ENCODE measurements at regions not wholly inside any gene's neighbourhood (a gene's known extent, or its start where the extent isn't known, plus 50 kb on each side); places are given as distances from the start of the nearest gene placed in this dataset.
A peak's percentile ranks its signal among the peaks of the same experiment; 100 is the strongest.

DNA sequence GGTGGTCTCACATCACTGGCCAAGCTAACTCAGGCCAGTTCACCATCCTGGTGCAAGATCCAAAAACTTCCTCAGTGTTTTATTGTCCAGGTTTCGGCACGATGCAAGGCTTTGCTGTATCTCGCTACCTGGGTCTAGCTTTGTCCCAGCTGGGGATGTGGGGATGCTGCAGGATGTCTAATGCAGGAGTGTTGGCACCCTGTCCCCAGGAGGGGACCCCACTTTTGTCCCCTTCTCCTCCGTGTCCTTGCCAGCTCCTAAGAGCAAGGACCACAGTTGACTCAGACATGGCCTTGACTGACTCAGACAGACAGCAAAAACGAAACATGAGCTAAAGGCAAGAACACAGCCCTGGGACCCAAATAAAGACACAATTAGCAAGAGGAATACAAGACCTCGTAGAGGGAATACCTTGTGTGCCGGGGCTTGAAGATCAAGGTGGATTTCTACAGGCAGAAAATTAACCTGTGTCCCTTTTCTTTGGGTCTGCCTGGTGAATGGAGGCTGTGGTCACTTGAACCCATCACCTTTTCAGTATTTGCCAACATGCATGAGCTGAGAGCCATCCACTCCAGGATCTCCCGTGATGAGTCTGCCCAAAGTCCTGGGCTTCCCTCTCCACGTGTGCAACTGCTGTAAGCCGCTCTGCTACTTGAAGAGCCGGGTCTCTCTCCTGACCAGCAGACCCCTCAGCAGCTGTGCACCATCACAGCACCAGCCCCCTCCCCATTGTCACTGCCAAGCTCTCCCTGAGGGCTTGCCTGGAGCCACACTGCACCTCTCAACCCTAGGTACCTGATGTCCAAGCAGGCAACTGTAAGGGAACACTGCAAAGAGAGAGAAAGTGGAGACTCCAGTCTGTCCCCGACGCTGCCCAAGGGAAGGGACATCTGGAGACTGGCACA is 149.5 kb upstream of the ZNF507 start:
- ATAC-seq (ENCODE audit: low FRiP score in 2 of 2), result no peak
- Histone ChIP-seq H3K27ac (no peak overlapping the region), H3K36me3 (no peaks in the 10 kb centered on the region), H3K4me3 (no peak overlapping the region), H3K9me3 (no peaks in the 10 kb centered on the region), H3K27me3 (no peaks in the 10 kb centered on the region), H3K4me1 (no peaks in the 10 kb centered on the region)
- TF ChIP-seq, protein P1, sequence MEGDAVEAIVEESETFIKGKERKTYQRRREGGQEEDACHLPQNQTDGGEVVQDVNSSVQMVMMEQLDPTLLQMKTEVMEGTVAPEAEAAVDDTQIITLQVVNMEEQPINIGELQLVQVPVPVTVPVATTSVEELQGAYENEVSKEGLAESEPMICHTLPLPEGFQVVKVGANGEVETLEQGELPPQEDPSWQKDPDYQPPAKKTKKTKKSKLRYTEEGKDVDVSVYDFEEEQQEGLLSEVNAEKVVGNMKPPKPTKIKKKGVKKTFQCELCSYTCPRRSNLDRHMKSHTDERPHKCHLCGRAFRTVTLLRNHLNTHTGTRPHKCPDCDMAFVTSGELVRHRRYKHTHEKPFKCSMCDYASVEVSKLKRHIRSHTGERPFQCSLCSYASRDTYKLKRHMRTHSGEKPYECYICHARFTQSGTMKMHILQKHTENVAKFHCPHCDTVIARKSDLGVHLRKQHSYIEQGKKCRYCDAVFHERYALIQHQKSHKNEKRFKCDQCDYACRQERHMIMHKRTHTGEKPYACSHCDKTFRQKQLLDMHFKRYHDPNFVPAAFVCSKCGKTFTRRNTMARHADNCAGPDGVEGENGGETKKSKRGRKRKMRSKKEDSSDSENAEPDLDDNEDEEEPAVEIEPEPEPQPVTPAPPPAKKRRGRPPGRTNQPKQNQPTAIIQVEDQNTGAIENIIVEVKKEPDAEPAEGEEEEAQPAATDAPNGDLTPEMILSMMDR (IDR thresholded peaks at IDR 0.05), result no peak
- TF ChIP-seq POLR2A (IDR thresholded peaks at IDR 0.05) (no peak), EP300 (IDR thresholded peaks at IDR 0.05) (no peak), POLR2AphosphoS5 (IDR thresholded peaks at IDR 0.05) (no peak)
- whole genome bisulfite sequencing, 2 donors, result 86 to 89% methylated on average over 8 to 13 of the region's 13 CpGs
- DNase-seq, result no peak

DNA sequence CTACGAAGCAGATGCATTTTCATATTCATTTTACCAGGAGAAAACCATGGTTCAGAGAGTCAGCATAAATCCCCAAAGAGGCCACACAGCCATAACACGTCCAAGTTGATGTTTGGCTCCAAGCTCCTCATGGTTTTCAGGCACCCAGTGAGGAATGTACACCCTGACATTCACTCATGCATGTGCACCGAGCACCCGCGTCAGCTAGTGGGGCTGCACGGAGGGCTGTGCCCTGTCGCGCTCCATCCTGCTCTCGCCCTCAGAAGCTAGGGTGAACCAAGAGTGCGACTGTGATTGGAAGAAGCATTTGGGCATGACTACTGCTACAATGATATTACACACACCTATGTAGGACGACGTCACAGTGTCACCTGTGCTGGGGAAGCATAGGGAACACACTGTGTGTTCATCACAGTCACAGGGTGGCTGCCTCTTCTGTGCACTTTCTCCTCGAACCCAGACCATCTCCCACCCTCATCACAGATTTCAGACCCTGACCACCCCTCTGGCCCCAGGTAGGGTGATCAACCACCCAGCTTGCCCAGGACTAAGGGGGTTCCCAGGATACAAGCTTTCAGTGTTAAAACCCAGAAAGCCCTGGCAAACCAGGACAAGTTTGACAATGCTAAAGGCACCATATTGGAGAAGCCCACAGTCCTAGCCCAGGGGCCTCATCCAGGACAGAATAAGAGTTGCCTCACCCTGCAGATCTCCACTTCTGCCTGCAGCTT is 148.6 kb upstream of the ZNF507 start:
- no peak overlapping the region for H3K4me3 ChIP-seq
- peaks cover 0 to 7% (median 2%) of the 10 kb centered on the region in 4 donors for H3K4me1 ChIP-seq
- no peaks in the 10 kb centered on the region for H3K27me3 ChIP-seq
- no peak overlapping the region for H3K27ac ChIP-seq
- H3K9me3 ChIP-seq, result no peaks in the 10 kb centered on the region
- TF ChIP-seq, protein P1 (IDR thresholded peaks at IDR 0.05), result no peak
- TF ChIP-seq POLR2AphosphoS5 (IDR thresholded peaks at IDR 0.05), result no peak
- TF ChIP-seq EP300 (IDR thresholded peaks at IDR 0.05), result no peak
- TF ChIP-seq POLR2A (IDR thresholded peaks at IDR 0.05), result no peak
- WGBS, 2 donors, result 87 to 92% methylated on average over 8 to 13 of the region's 13 CpGs
- no peak for ATAC-seq (ENCODE audit: low FRiP score in 2 of 2)
- no peaks in the 10 kb centered on the region for H3K36me3 ChIP-seq
- peak in 1 of 2 donors; percentile 38 for DNase-seq

DNA sequence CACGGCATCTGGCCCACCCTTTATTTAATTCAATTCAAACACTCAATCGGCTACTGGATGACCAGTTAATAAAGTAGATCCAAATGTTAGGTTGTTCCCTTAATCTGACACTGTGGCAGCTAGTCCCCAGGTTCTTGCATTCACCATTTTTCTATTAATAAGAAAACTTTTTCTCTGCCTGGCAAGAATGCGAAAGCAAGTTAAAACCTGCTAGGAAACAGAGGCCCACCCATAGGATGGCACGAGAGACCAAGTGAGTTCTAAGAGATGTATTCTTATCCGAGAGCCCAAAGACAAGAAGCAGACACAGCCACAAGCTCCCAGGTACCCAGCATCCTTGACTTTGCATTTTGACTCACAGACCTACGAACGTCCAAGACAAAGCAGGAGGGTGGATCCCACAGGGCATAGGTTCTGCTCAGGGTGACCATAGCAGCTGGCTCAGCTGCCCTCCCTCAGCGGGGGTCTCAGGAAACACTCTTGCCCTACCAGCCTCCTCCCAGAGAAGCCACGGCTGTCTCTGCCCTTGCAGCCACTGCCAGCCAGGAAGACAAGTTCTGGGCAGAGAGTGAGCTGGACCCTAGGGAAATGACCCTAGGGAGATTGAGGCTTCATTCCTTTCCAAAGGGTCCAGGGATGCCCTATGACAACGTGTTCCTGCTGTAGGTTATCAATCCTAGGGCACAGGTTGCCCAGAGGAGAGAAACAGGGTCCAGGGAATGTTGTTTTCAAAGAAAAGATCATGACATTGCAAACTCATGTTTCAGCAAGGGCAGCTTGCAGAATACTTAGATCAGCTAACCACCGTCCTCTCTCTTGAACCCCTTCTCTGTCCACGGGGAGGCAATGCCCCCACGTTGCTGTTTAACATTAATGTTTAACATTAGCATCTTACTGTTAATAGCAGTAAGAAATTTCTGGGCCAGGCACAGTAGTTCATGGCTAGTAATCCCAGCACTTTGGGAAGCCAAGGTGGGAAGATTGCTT is 147.2 kb upstream of the ZNF507 start:
- no peak for DNase-seq
- ATAC-seq (ENCODE audit: low FRiP score in 2 of 2), result no peak
- 80 to 85% methylated on average over 10 to 13 of the region's 13 CpGs for WGBS, 2 donors

DNA sequence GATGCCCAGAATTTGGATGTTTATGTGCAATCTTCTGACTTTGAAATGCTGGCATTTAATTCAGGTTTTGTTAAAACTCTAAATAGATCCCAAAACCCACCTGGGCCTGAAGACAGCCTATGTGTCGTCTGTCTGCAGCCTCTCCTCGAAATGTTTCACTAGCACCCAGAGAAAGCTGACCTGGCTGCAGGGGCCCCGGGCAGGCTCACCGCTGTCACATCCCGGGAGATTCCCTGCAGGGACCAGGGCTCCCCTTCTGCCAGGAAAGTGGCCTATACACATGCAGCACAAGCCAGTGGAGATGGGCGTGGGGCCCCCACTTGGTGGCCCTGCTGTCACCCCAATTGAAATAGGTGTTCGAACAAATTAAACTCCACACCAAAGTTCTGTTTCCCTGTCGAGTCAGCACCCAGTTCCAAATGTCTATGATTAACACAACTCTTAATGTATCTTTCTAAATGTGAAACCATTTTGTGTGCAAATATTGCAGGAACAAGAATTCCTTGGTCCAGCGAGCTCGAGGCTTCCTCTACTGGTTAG is 145.8 kb upstream of the ZNF507 start:
- ATAC-seq (ENCODE audit: low FRiP score in 2 of 2), result no peak
- DNase-seq, result peak in 1 of 2 donors; percentile 44
- Histone ChIP-seq H3K27me3 (no peaks in the 10 kb centered on the region), H3K9me3 (no peaks in the 10 kb centered on the region), H3K27ac (no peak overlapping the region), H3K36me3 (no peaks in the 10 kb centered on the region), H3K4me1 (peaks cover 0 to 7% (median 2%) of the 10 kb centered on the region in 4 donors), H3K4me3 (no peak overlapping the region)
- TF ChIP-seq EP300 (IDR thresholded peaks at IDR 0.05), result no peak
- TF ChIP-seq POLR2AphosphoS5 (IDR thresholded peaks at IDR 0.05), result no peak
- no peak for TF ChIP-seq POLR2A (IDR thresholded peaks at IDR 0.05)
- TF ChIP-seq, protein P1 (IDR thresholded peaks at IDR 0.05), result no peak
- 86 to 91% methylated on average over 8 to 10 of the region's 10 CpGs for WGBS, 2 donors

More for the DNA sequence above, 147.2 kb upstream of the ZNF507 start:
- Histone ChIP-seq H3K9me3 (no peaks in the 10 kb centered on the region), H3K4me3 (no peak overlapping the region), H3K4me1 (peaks cover 0 to 7% (median 2%) of the 10 kb centered on the region in 4 donors), H3K27me3 (no peaks in the 10 kb centered on the region), H3K27ac (no peak overlapping the region), H3K36me3 (no peaks in the 10 kb centered on the region)
- TF ChIP-seq POLR2AphosphoS5 (IDR thresholded peaks at IDR 0.05) (no peak), POLR2A (IDR thresholded peaks at IDR 0.05) (no peak), EP300 (IDR thresholded peaks at IDR 0.05) (no peak)
- TF ChIP-seq, protein P1 (IDR thresholded peaks at IDR 0.05), result no peak

All from upper lobe of left lung (tissue), 6 donors.